IMR-90 (cell line): ENCODE measurements at regions not wholly inside any gene's neighbourhood (a gene's known extent, or its start where the extent isn't known, plus 50 kb on each side); places are given as distances from the start of the nearest gene placed in this dataset.

Experiments used
- FOS ChIP-seq: fragments of 150-350 bp; IDR thresholded peaks from 2 replicates; pipeline ENCODE4 v1.6.1; 2016; ENCODE audit warnings: low read depth, low read length
- MXI1 ChIP-seq: IDR thresholded peaks from 2 replicates; pipeline ENCODE4 v1.6.1; 2012; ENCODE audit warnings: low read depth, mild to moderate bottlenecking, low read length, moderate library complexity, borderline replicate concordance
- POLR2A ChIP-seq: IDR thresholded peaks from 2 replicates; pipeline ENCODE4 v1.6.1; 2012; ENCODE audit warnings: mild to moderate bottlenecking, low read depth, low read length
- RAD21 ChIP-seq: IDR thresholded peaks from 2 replicates; pipeline ENCODE4 v1.6.1; 2012; ENCODE audit warnings: low read length, improper control_type of control experiment
- TF ChIP-seq, protein P1 (sequence below): conservative IDR thresholded peaks from 2 replicates; pipeline ENCODE4 v1.5.1; 2012; ENCODE audit warnings: mild to moderate bottlenecking, low read depth, low read length, improper control_type of control experiment

DNA sequence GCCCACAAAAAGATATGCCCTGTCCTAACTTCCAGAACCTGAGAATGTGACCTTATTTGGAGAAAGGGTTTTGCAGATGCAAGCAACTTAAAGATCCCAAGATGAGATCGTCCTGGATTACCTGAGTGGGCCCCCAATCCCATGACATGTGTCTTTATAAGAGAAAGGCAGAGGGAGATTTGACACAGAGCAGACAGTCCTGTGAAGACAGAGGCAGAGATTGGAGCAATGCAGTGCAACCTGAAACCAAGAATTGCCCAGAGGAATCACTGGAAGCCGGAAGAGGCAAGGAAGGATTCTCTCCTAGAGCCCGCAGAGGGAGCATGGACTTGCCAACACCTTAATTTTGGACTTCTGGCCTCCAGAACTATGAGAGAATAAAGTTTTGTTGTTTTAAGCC, 171.5 kb downstream of the SMIM20 start:
- TF ChIP-seq, protein P1, sequence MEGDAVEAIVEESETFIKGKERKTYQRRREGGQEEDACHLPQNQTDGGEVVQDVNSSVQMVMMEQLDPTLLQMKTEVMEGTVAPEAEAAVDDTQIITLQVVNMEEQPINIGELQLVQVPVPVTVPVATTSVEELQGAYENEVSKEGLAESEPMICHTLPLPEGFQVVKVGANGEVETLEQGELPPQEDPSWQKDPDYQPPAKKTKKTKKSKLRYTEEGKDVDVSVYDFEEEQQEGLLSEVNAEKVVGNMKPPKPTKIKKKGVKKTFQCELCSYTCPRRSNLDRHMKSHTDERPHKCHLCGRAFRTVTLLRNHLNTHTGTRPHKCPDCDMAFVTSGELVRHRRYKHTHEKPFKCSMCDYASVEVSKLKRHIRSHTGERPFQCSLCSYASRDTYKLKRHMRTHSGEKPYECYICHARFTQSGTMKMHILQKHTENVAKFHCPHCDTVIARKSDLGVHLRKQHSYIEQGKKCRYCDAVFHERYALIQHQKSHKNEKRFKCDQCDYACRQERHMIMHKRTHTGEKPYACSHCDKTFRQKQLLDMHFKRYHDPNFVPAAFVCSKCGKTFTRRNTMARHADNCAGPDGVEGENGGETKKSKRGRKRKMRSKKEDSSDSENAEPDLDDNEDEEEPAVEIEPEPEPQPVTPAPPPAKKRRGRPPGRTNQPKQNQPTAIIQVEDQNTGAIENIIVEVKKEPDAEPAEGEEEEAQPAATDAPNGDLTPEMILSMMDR = no peak
- no peak for TF ChIP-seq RAD21
- TF ChIP-seq MXI1 = no peak
- TF ChIP-seq POLR2A = no peak
- TF ChIP-seq FOS = no peak
